HL-60 (cell line): ENCODE measurements at regions not wholly inside any gene's neighbourhood (a gene's known extent, or its start where the extent isn't known, plus 50 kb on each side); places are given as distances from the start of the nearest gene placed in this dataset.

Source experiments
- DNase-seq, 2 experiments: peaks; one replicate each; pipeline ENCODE4 v3.0.0-alpha.2; 2010 to 2020; ENCODE audit warnings: low read depth in 1 of 2, low spot score in 1 of 2
- H3K27ac ChIP-seq: fragments of 250-450 bp; sonication (Bioruptor Pico); replicated peaks from 2 replicates; pipeline ENCODE4 v1.5.1; 2020; ENCODE audit warnings: mild to moderate bottlenecking, moderate library complexity
- H3K27me3 ChIP-seq: fragments of 250-450 bp; sonication (Bioruptor Pico); 2 replicates; pipeline ENCODE4 v1.5.1; 2021; ENCODE audit warnings: mild to moderate bottlenecking, moderate library complexity; ENCODE audit not compliant: insufficient read depth, poor library complexity, severe bottlenecking
- H3K4me3 ChIP-seq: replicated peaks from 2 replicates; pipeline ENCODE4 v1.5.1; 2011; ENCODE audit warnings: mild to moderate bottlenecking, control low read depth, low read length; ENCODE audit not compliant: insufficient read depth
- GABPA ChIP-seq: IDR thresholded peaks from 2 replicates; pipeline ENCODE4 v1.6.1; 2012; ENCODE audit warnings: low read depth
- POLR2AphosphoS5 ChIP-seq: IDR thresholded peaks from 2 replicates; pipeline ENCODE4 v1.6.1; 2012; ENCODE audit warnings: low read depth
- SPI1 ChIP-seq: IDR thresholded peaks from 2 replicates; pipeline ENCODE4 v1.6.1; 2012; ENCODE audit warnings: low read depth, mild to moderate bottlenecking, borderline replicate concordance
- TF ChIP-seq, protein P1 (sequence below): IDR thresholded peaks from 2 replicates; pipeline ENCODE4 v1.6.1; 2012; ENCODE audit warnings: low read depth; ENCODE audit not compliant: insufficient replicate concordance
- TF ChIP-seq, protein P2 (sequence below): IDR thresholded peaks from one replicate; pipeline ENCODE4 v1.5.1; 2011; ENCODE audit warnings: low read length, control low read depth, inconsistent platforms; ENCODE audit not compliant: insufficient read depth

DNA sequence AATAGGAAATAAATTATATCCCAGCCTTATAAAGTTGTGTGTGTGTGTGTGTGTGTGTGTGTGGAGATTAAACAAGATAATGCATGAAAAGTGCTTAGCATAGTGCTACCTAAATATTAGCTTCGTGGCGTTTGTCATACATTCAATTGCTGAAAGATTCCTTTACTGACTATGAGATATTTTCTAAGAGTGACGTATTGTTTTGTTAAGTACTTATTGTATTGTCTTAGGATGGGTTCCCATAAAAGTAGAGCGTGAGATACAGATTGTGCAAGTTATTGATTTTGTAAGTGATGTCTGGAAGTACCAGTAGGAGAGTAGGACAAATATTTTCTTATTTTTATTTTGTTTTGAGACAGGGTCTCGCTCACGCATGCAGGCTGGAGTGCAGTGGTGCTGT is 730.0 kb downstream of the CDH8 start:
- Histone ChIP-seq H3K27ac (no peak overlapping the region), H3K4me3 (no peak overlapping the region), H3K27me3 (no peaks in the 10 kb centered on the region)
- no peak for DNase-seq
- TF ChIP-seq SPI1 (no peak), GABPA (no peak), POLR2AphosphoS5 (no peak)
- TF ChIP-seq, protein P1, sequence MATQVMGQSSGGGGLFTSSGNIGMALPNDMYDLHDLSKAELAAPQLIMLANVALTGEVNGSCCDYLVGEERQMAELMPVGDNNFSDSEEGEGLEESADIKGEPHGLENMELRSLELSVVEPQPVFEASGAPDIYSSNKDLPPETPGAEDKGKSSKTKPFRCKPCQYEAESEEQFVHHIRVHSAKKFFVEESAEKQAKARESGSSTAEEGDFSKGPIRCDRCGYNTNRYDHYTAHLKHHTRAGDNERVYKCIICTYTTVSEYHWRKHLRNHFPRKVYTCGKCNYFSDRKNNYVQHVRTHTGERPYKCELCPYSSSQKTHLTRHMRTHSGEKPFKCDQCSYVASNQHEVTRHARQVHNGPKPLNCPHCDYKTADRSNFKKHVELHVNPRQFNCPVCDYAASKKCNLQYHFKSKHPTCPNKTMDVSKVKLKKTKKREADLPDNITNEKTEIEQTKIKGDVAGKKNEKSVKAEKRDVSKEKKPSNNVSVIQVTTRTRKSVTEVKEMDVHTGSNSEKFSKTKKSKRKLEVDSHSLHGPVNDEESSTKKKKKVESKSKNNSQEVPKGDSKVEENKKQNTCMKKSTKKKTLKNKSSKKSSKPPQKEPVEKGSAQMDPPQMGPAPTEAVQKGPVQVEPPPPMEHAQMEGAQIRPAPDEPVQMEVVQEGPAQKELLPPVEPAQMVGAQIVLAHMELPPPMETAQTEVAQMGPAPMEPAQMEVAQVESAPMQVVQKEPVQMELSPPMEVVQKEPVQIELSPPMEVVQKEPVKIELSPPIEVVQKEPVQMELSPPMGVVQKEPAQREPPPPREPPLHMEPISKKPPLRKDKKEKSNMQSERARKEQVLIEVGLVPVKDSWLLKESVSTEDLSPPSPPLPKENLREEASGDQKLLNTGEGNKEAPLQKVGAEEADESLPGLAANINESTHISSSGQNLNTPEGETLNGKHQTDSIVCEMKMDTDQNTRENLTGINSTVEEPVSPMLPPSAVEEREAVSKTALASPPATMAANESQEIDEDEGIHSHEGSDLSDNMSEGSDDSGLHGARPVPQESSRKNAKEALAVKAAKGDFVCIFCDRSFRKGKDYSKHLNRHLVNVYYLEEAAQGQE: no peak
- TF ChIP-seq, protein P2, sequence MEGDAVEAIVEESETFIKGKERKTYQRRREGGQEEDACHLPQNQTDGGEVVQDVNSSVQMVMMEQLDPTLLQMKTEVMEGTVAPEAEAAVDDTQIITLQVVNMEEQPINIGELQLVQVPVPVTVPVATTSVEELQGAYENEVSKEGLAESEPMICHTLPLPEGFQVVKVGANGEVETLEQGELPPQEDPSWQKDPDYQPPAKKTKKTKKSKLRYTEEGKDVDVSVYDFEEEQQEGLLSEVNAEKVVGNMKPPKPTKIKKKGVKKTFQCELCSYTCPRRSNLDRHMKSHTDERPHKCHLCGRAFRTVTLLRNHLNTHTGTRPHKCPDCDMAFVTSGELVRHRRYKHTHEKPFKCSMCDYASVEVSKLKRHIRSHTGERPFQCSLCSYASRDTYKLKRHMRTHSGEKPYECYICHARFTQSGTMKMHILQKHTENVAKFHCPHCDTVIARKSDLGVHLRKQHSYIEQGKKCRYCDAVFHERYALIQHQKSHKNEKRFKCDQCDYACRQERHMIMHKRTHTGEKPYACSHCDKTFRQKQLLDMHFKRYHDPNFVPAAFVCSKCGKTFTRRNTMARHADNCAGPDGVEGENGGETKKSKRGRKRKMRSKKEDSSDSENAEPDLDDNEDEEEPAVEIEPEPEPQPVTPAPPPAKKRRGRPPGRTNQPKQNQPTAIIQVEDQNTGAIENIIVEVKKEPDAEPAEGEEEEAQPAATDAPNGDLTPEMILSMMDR: no peak

DNA sequence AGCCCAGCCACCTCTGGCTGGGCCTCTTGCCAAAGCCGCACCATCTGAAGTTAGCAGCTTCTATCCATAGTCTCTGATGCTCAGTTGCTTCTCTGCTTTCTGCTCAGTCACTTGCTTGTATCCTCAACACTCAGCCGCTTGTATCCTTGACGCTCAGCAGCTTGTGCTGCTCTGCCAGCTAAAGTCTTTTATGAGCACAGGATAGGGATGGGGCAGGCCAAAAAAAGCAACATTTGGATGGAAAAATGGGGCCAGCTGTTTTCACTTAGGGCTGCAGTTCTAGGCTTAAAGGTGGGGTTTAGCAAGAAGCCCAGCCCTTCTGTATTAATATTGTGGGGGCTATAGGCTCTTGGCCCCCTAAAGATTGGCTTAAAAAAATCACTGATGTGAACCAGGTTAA is 739.4 kb downstream of the CDH8 start:
- Histone ChIP-seq H3K4me3 (no peak overlapping the region), H3K27ac (no peak overlapping the region), H3K27me3 (no peaks in the 10 kb centered on the region)
- no peak for DNase-seq
- no peak for TF ChIP-seq SPI1
- TF ChIP-seq, protein P1: no peak
- TF ChIP-seq, protein P2: no peak
- TF ChIP-seq POLR2AphosphoS5: no peak
- TF ChIP-seq GABPA: no peak

DNA sequence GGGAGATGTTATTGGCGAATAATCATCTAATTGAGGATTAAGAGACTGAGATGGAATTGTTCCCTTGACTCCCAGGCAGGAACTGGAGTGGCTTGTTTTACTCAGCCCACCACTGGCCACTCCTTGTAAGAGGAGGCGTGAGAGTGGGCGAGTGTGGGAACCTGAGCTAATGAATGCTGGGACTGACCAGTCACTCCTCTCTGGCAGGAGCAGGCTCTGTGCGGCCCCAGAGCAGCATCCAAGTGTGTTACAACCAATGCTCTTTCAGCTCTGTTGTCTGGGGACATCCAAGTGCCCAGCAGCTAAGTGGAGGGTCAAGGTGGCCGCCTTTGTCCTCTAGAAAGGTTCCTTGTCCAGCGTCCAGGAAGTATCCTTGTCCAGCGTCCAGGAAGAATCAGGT is 739.9 kb downstream of the CDH8 start:
- H3K27me3 ChIP-seq: no peaks in the 10 kb centered on the region
- TF ChIP-seq POLR2AphosphoS5: no peak
- TF ChIP-seq, protein P2: no peak
- TF ChIP-seq, protein P1: no peak
- TF ChIP-seq SPI1: no peak
- no peak for TF ChIP-seq GABPA
- no peak overlapping the region for H3K27ac ChIP-seq
- no peak for DNase-seq
- no peak overlapping the region for H3K4me3 ChIP-seq
